GM23338 (cell line): ENCODE measurements at regions not wholly inside any gene's neighbourhood (a gene's known extent, or its start where the extent isn't known, plus 50 kb on each side); places are given as distances from the start of the nearest gene placed in this dataset.
A peak's percentile ranks its signal among the peaks of the same experiment; 100 is the strongest.

Experiments used
- ATAC-seq: fragments of 200-7000 bp; cut with Tn5 transposase; 3 replicates; pipeline ENCODE4 v1.9.1; 2020
- DNase-seq: peaks from one replicate; pipeline ENCODE4 v3.0.0-alpha.2; 2015; ENCODE audit warnings: low spot score
- H2AFZ ChIP-seq: fragments of 200-600 bp; sonication (generic); 2 replicates; pipeline ENCODE4 v1.8.0; 2016; ENCODE audit warnings: antibody characterized with exemption, mild to moderate bottlenecking, moderate library complexity
- H3F3A ChIP-seq: fragments of 200-600 bp; sonication (generic); replicated peaks from 2 replicates; pipeline ENCODE4 v1.8.0; 2017; ENCODE audit warnings: antibody characterized with exemption, mixed run types, low read depth
- H3K27ac ChIP-seq: fragments of 200-600 bp; sonication (generic); 2 replicates; pipeline ENCODE4 v1.6.1; 2016; ENCODE audit warnings: low read depth
- H3K27me3 ChIP-seq: fragments of 200-600 bp; sonication (generic); 2 replicates; pipeline ENCODE4 v1.8.0; 2016; ENCODE audit warnings: mild to moderate bottlenecking, mixed run types, moderate library complexity; ENCODE audit not compliant: insufficient read depth
- H3K36me3 ChIP-seq: fragments of 200-600 bp; sonication (generic); 2 replicates; pipeline ENCODE4 v1.8.0; 2016; ENCODE audit warnings: mild to moderate bottlenecking; ENCODE audit not compliant: insufficient read depth
- H3K4me1 ChIP-seq: fragments of 200-600 bp; sonication (generic); 2 replicates; pipeline ENCODE4 v1.8.0; 2016; ENCODE audit warnings: mild to moderate bottlenecking, moderate library complexity; ENCODE audit not compliant: insufficient read depth
- H3K4me2 ChIP-seq: fragments of 200-600 bp; sonication (generic); 2 replicates; pipeline ENCODE4 v1.7.1; 2017; ENCODE audit warnings: mixed run types
- H3K4me3 ChIP-seq: fragments of 200-600 bp; sonication (generic); 2 replicates; pipeline ENCODE4 v1.6.1; 2016; ENCODE audit warnings: mixed run types
- H3K79me2 ChIP-seq: fragments of 200-600 bp; sonication (generic); replicated peaks from 2 replicates; pipeline ENCODE4 v1.8.0; 2017; ENCODE audit warnings: mild to moderate bottlenecking; ENCODE audit not compliant: insufficient read depth
- H3K9me2 ChIP-seq: fragments of 200-600 bp; sonication (generic); 2 replicates; pipeline ENCODE4 v1.8.0; 2017; ENCODE audit not compliant: insufficient read depth
- H4K20me1 ChIP-seq: fragments of 200-600 bp; sonication (generic); replicated peaks from 2 replicates; pipeline ENCODE4 v1.8.0; 2017; ENCODE audit warnings: mild to moderate bottlenecking; ENCODE audit not compliant: insufficient read depth
- H3K27ac Mint-ChIP-seq: 2 replicates; pipeline ENCODE4 v1.8.0; 2020; ENCODE audit warnings: inconsistent platforms, mild to moderate bottlenecking, moderate library complexity, mixed read lengths
- H3K27me3 Mint-ChIP-seq: 3 replicates; pipeline ENCODE4 v1.8.0; 2022; ENCODE audit warnings: low read depth, mild to moderate bottlenecking, moderate library complexity, mixed read lengths, inconsistent platforms; ENCODE audit not compliant: insufficient read depth, poor library complexity
- H3K36me3 Mint-ChIP-seq: 3 replicates; pipeline ENCODE4 v1.8.0; 2021; ENCODE audit warnings: low read depth, mild to moderate bottlenecking, inconsistent platforms, moderate library complexity, mixed read lengths
- H3K4me1 Mint-ChIP-seq: 3 replicates; pipeline ENCODE4 v1.8.0; 2020; ENCODE audit warnings: mild to moderate bottlenecking, inconsistent platforms, mixed read lengths
- H3K4me3 Mint-ChIP-seq: 3 replicates; pipeline ENCODE4 v1.8.0; 2021; ENCODE audit warnings: moderate library complexity, mild to moderate bottlenecking, inconsistent platforms, mixed read lengths
- H3K9me3 Mint-ChIP-seq: 3 replicates; pipeline ENCODE4 v1.8.0; 2020; ENCODE audit warnings: moderate library complexity, mild to moderate bottlenecking, inconsistent platforms, mixed read lengths
- EZH2 ChIP-seq: fragments of 200-600 bp; sonication (generic); IDR thresholded peaks from one replicate; pipeline ENCODE4 v1.8.0; 2017; ENCODE audit warnings: antibody characterized with exemption, mild to moderate bottlenecking, low read depth; ENCODE audit not compliant: unreplicated experiment
- JUNB ChIP-seq: IDR thresholded peaks from one replicate; pipeline ENCODE4 v1.6.1; 2016; ENCODE audit warnings: antibody characterized with exemption; ENCODE audit not compliant: unreplicated experiment
- POLR2AphosphoS5 ChIP-seq: IDR thresholded peaks from 2 replicates; pipeline ENCODE4 v1.6.1; 2016; ENCODE audit warnings: antibody characterized with exemption, low read depth
- ZNF114 ChIP-seq: fragments of 250-450 bp; sonication (Bioruptor Pico); IDR thresholded peaks from 2 replicates; pipeline ENCODE4 v1.5.0; 2020; ENCODE audit warnings: mild to moderate bottlenecking, moderate library complexity
- TF ChIP-seq, protein P1 (sequence below): IDR thresholded peaks from one replicate; pipeline ENCODE4 v1.6.1; 2018; ENCODE audit warnings: antibody characterized with exemption; ENCODE audit not compliant: unreplicated experiment
- TF ChIP-seq, protein P2 (sequence below), 2 experiments: fragments of 200-600 bp in 1 of 2; sonication (generic) in 1 of 2; conservative IDR thresholded peaks; 2 replicates each; pipeline versions ENCODE4 v1.5.1 to v1.6.1; 2016 to 2017; ENCODE audit warnings: antibody characterized with exemption in 2 of 2, low read depth in 2 of 2, mild to moderate bottlenecking in 2 of 2, moderate library complexity in 1 of 2

DNA sequence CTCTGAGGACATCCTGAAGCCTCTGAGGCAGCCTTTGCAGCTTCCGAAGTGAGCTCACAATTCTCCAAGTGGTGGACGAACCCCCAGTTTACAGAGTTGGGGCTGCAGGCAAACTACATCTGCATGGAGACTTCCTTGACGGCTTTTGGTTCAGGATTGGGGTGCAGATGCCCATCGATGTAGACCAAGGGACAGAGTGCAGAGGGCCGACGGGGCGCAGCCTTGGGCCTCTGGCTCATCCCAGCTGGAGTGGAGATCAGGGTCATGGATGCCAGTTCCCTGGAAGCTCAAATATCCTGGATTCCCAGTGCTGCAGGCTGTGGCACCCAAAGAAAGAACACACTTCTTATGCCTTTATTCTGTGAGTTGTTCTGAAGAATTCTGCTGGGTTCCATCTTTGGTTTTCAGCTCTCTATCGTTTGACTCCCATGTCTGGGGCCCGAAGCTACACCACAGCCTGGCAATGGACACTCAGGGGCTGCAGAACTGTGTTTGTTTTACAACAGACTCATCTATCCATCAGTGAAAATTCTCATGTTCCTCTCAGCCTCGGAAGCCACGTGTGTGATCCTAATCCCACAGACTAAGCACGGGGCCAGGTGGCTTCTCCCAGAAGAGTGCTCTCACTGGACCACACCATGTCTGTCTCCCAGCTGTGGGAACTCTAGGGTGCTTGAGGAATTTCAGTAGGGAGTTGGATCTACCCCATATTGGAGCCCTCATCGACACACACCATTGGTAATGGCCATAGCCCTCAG is 414.1 kb upstream of the MYT1L start:
- peaks cover 7% of the 10 kb centered on the region for H3K4me1 Mint-ChIP-seq
- ATAC-seq: no peak
- Histone ChIP-seq H2AFZ (no peak overlapping the region), H3K27ac (no peak overlapping the region), H3K36me3 (no peaks in the 10 kb centered on the region), H3K27me3 (no peaks in the 10 kb centered on the region), H3K4me3 (no peak overlapping the region), H3K9me2 (peaks cover 3% of the 10 kb centered on the region; the same call in 1 of the 2 replicates), H3K4me2 (no peak overlapping the region), H3F3A (no peaks in the 10 kb centered on the region), H3K79me2 (no peaks in the 10 kb centered on the region), H3K4me1 (no peaks in the 10 kb centered on the region), H4K20me1 (no peaks in the 10 kb centered on the region)
- DNase-seq: no peak
- H3K27ac Mint-ChIP-seq: no peak overlapping the region
- H3K36me3 Mint-ChIP-seq: no peaks in the 10 kb centered on the region; the same call in 2 of the 3 replicates
- no peak overlapping the region for H3K4me3 Mint-ChIP-seq
- TF ChIP-seq POLR2AphosphoS5: no peak
- TF ChIP-seq, protein P1, sequence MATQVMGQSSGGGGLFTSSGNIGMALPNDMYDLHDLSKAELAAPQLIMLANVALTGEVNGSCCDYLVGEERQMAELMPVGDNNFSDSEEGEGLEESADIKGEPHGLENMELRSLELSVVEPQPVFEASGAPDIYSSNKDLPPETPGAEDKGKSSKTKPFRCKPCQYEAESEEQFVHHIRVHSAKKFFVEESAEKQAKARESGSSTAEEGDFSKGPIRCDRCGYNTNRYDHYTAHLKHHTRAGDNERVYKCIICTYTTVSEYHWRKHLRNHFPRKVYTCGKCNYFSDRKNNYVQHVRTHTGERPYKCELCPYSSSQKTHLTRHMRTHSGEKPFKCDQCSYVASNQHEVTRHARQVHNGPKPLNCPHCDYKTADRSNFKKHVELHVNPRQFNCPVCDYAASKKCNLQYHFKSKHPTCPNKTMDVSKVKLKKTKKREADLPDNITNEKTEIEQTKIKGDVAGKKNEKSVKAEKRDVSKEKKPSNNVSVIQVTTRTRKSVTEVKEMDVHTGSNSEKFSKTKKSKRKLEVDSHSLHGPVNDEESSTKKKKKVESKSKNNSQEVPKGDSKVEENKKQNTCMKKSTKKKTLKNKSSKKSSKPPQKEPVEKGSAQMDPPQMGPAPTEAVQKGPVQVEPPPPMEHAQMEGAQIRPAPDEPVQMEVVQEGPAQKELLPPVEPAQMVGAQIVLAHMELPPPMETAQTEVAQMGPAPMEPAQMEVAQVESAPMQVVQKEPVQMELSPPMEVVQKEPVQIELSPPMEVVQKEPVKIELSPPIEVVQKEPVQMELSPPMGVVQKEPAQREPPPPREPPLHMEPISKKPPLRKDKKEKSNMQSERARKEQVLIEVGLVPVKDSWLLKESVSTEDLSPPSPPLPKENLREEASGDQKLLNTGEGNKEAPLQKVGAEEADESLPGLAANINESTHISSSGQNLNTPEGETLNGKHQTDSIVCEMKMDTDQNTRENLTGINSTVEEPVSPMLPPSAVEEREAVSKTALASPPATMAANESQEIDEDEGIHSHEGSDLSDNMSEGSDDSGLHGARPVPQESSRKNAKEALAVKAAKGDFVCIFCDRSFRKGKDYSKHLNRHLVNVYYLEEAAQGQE: no peak
- H3K9me3 Mint-ChIP-seq: peaks cover 9% of the 10 kb centered on the region
- peaks cover 2% of the 10 kb centered on the region for H3K27me3 Mint-ChIP-seq

DNA sequence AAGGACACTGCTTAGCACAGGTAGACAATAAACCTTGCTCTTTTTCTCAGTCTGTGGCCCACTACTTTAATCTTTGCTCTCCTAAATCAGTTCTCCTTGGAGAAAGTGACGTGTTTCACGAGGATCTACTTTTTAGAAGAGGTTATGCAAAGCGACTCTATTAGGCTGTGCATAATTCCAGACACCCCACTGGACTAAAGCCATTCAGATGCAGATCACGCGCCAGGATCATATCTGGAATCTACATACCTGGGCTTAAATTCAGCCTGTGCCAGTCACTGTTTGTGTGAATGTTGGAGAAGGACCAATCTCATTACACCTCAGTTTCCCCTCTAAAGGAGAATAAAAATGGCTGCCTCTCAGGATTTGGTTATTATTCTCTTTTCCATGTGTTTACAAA is 413.0 kb upstream of the MYT1L start:
- no peak for ATAC-seq
- H3K27ac ChIP-seq: no peak overlapping the region
- peaks cover 3% of the 10 kb centered on the region; the same call in 1 of the 2 replicates for H3K9me2 ChIP-seq
- no peak overlapping the region for H3K4me3 ChIP-seq
- H3F3A ChIP-seq: no peaks in the 10 kb centered on the region
- no peak for TF ChIP-seq JUNB
- Mint-ChIP-seq H3K27me3 (peaks cover 2% of the 10 kb centered on the region), H3K36me3 (no peaks in the 10 kb centered on the region; the same call in 2 of the 3 replicates), H3K4me3 (no peak overlapping the region), H3K4me1 (peaks cover 7% of the 10 kb centered on the region), H3K27ac (no peak overlapping the region), H3K9me3 (peaks cover 12% of the 10 kb centered on the region)
- H3K36me3 ChIP-seq: no peaks in the 10 kb centered on the region
- no peak overlapping the region for H3K4me2 ChIP-seq
- DNase-seq: no peak
- H3K27me3 ChIP-seq: no peaks in the 10 kb centered on the region
- H2AFZ ChIP-seq: no peak overlapping the region
- H4K20me1 ChIP-seq: no peaks in the 10 kb centered on the region
- no peaks in the 10 kb centered on the region for H3K4me1 ChIP-seq
- H3K79me2 ChIP-seq: no peaks in the 10 kb centered on the region

DNA sequence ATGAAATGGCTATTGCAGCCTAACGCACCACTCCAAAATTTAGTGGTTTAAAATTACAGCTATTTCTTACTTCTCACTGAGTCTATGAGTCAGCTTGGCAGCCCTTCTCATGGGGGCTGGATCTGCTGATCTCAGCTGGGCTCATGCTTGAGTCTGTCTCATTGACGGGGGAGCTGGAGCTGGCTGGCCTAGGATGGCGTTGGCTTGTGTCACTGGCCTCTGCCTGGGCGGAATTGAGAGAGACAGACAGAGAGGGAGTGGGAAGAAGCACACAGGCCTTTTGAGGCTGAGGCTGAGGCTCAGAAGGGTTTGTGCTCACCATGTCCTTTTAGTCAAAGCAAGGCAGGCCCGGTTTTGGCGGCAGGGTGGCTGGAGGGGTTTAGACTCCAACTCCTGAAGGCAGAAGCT is 412.1 kb upstream of the MYT1L start:
- H4K20me1 ChIP-seq: no peaks in the 10 kb centered on the region
- peaks cover 7% of the 10 kb centered on the region for H3K4me1 Mint-ChIP-seq
- H3K79me2 ChIP-seq: no peaks in the 10 kb centered on the region
- H3K27ac ChIP-seq: no peak overlapping the region
- H3K4me3 Mint-ChIP-seq: no peak overlapping the region
- H3K36me3 ChIP-seq: no peaks in the 10 kb centered on the region
- no peak overlapping the region for H3K4me2 ChIP-seq
- H3K27me3 ChIP-seq: no peaks in the 10 kb centered on the region
- DNase-seq (no peak), ATAC-seq (no peak)
- H3K36me3 Mint-ChIP-seq: no peaks in the 10 kb centered on the region; the same call in 2 of the 3 replicates
- peaks cover 2% of the 10 kb centered on the region for H3K27me3 Mint-ChIP-seq
- H3K9me2 ChIP-seq: peaks cover 3% of the 10 kb centered on the region; the same call in 1 of the 2 replicates
- H2AFZ ChIP-seq: 0 out of 2 replicates have a peak overlapping the region, but pooled peaks have one; percentile 72
- H3K4me3 ChIP-seq: no peak overlapping the region
- H3F3A ChIP-seq: no peaks in the 10 kb centered on the region
- peaks cover 12% of the 10 kb centered on the region for H3K9me3 Mint-ChIP-seq
- no peak overlapping the region for H3K27ac Mint-ChIP-seq
- H3K4me1 ChIP-seq: no peaks in the 10 kb centered on the region
- TF ChIP-seq POLR2AphosphoS5 (no peak), EZH2 (no peak), ZNF114 (CRISPR knock-in tag) (no peak)
- TF ChIP-seq, protein P2, sequence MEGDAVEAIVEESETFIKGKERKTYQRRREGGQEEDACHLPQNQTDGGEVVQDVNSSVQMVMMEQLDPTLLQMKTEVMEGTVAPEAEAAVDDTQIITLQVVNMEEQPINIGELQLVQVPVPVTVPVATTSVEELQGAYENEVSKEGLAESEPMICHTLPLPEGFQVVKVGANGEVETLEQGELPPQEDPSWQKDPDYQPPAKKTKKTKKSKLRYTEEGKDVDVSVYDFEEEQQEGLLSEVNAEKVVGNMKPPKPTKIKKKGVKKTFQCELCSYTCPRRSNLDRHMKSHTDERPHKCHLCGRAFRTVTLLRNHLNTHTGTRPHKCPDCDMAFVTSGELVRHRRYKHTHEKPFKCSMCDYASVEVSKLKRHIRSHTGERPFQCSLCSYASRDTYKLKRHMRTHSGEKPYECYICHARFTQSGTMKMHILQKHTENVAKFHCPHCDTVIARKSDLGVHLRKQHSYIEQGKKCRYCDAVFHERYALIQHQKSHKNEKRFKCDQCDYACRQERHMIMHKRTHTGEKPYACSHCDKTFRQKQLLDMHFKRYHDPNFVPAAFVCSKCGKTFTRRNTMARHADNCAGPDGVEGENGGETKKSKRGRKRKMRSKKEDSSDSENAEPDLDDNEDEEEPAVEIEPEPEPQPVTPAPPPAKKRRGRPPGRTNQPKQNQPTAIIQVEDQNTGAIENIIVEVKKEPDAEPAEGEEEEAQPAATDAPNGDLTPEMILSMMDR (conservative IDR thresholded peaks at IDR 0.05; ENCODE audit: low read depth in 2 of 2): no peak
